ENCODE measurements at regions not wholly inside any gene's neighbourhood (a gene's known extent, or its start where the extent isn't known, plus 50 kb on each side); places are given as distances from the start of the nearest gene placed in this dataset.
"Not testable (repeated sequence)": the region's sequence is repeated elsewhere in the genome, so short reads cannot be mapped to it uniquely, and the experiment has no call there.

GRCh38 chr15:24777307-24777706, 101.7 kb downstream of the NPAP1 start:
- no peak for DNase-seq (ENCODE audit: low read depth, low spot score)
- peaks cover 2% of the 10 kb centered on the region for H3K36me3 Mint-ChIP-seq (ENCODE audit: low read depth)
- H3K27ac Mint-ChIP-seq (ENCODE audit: unreplicated experiment), result no peak overlapping the region
- peaks cover 36% of the 10 kb centered on the region for H3K27me3 Mint-ChIP-seq (ENCODE audit: low read depth)
- H3K4me1 Mint-ChIP-seq, result peaks cover 5% of the 10 kb centered on the region
- peaks cover 13% of the 10 kb centered on the region for H3K9me3 Mint-ChIP-seq
- H3K4me3 Mint-ChIP-seq, result no peak overlapping the region
- no peak for TF ChIP-seq CTCF (conservative IDR thresholded peaks at IDR 0.05)

GRCh38 chr15:24784506-24784905, 108.9 kb downstream of the NPAP1 start:
- Mint-ChIP-seq H3K9me3 (peaks cover 7% of the 10 kb centered on the region), H3K27me3 (ENCODE audit: low read depth) (peaks cover 33% of the 10 kb centered on the region), H3K36me3 (ENCODE audit: low read depth) (peaks cover 5% of the 10 kb centered on the region), H3K4me3 (no peak overlapping the region), H3K27ac (ENCODE audit: unreplicated experiment) (no peak overlapping the region), H3K4me1 (no peaks in the 10 kb centered on the region)
- DNase-seq (ENCODE audit: low read depth, low spot score), result no peak
- no peak for TF ChIP-seq CTCF (conservative IDR thresholded peaks at IDR 0.05)

- H3K4me1 Mint-ChIP-seq, result no peaks in the 10 kb centered on the region
- no peak for DNase-seq (ENCODE audit: low read depth, low spot score)
- H3K4me3 Mint-ChIP-seq, result no peak overlapping the region
- H3K9me3 Mint-ChIP-seq, result peaks cover 4% of the 10 kb centered on the region
- H3K27ac Mint-ChIP-seq (ENCODE audit: unreplicated experiment), result no peak overlapping the region
- peaks cover 5% of the 10 kb centered on the region for H3K36me3 Mint-ChIP-seq (ENCODE audit: low read depth)
- peaks cover 30% of the 10 kb centered on the region for H3K27me3 Mint-ChIP-seq (ENCODE audit: low read depth)
- no peak for TF ChIP-seq CTCF (conservative IDR thresholded peaks at IDR 0.05)
These were observed 110.8 kb downstream of the NPAP1 start for GRCh38 chr15:24786347-24786746.

GRCh38 chr15:24802624-24803023, 127.0 kb downstream of the NPAP1 start:
- H3K9me3 Mint-ChIP-seq, H3K4me1 Mint-ChIP-seq: not testable (repeated sequence)

GRCh38 chr15:24819680-24820079, 135.1 kb upstream of the SNRPN start:
- Mint-ChIP-seq H3K4me3 (no peak overlapping the region), H3K27ac (ENCODE audit: unreplicated experiment) (no peak overlapping the region), H3K36me3 (ENCODE audit: low read depth) (no peaks in the 10 kb centered on the region)

More at GRCh38 chr15:24802624-24803023, 127.0 kb downstream of the NPAP1 start:
- DNase-seq (ENCODE audit: low read depth, low spot score); H3K27ac Mint-ChIP-seq (ENCODE audit: unreplicated experiment); H3K36me3 Mint-ChIP-seq (ENCODE audit: low read depth); H3K4me3 Mint-ChIP-seq; H3K27me3 Mint-ChIP-seq (ENCODE audit: low read depth): not testable (repeated sequence)

GRCh38 chr15:24823473-24823872, 131.3 kb upstream of the SNRPN start:
- TF ChIP-seq CTCF (conservative IDR thresholded peaks at IDR 0.05), result no peak
- Mint-ChIP-seq H3K9me3 (peaks cover 11% of the 10 kb centered on the region), H3K27me3 (ENCODE audit: low read depth) (no peaks in the 10 kb centered on the region), H3K4me1 (peaks cover 17% of the 10 kb centered on the region), H3K36me3 (ENCODE audit: low read depth) (no peaks in the 10 kb centered on the region), H3K4me3 (peak overlapping the region; percentile 59), H3K27ac (ENCODE audit: unreplicated experiment) (no peak overlapping the region)
- peak; percentile 74 for DNase-seq (ENCODE audit: low read depth, low spot score)

More at GRCh38 chr15:24819680-24820079, 135.1 kb upstream of the SNRPN start:
- Mint-ChIP-seq H3K4me1 (peaks cover 15% of the 10 kb centered on the region), H3K27me3 (ENCODE audit: low read depth) (no peaks in the 10 kb centered on the region), H3K9me3 (peaks cover 7% of the 10 kb centered on the region)
- no peak for TF ChIP-seq CTCF (conservative IDR thresholded peaks at IDR 0.05)
- DNase-seq (ENCODE audit: low read depth, low spot score), result no peak

Data from neural crest cell (in vitro differentiated cells).